ENCODE measurements at regions not wholly inside any gene's neighbourhood (a gene's known extent, or its start where the extent isn't known, plus 50 kb on each side); places are given as distances from the start of the nearest gene placed in this dataset.

- Histone ChIP-seq H3K9me3 (ENCODE audit: low read length) (no peaks in the 10 kb centered on the region), H3K27me3 (ENCODE audit: low read length) (no peaks in the 10 kb centered on the region), H3K9ac (ENCODE audit: low read length) (no peak overlapping the region), H3K4me2 (ENCODE audit: low read length) (no peak overlapping the region), H3K9me2 (replicated peaks; ENCODE audit: low read length) (no peaks in the 10 kb centered on the region), H3K4me3 (ENCODE audit: low read length) (no peak overlapping the region), H3K27ac (ENCODE audit: low read length) (no peak overlapping the region), H3F3A (ENCODE audit: low read length, unreplicated experiment) (no peaks in the 10 kb centered on the region), H4K20me1 (ENCODE audit: low read length) (no peaks in the 10 kb centered on the region), H3K79me2 (ENCODE audit: low read length) (no peaks in the 10 kb centered on the region), H2AFZ (ENCODE audit: low read length) (no peak overlapping the region), H3K36me3 (ENCODE audit: low read depth, low read length) (no peaks in the 10 kb centered on the region), H3K4me1 (ENCODE audit: insufficient read depth, low read length) (no peaks in the 10 kb centered on the region)
- TF ChIP-seq EZH2phosphoT487 (IDR thresholded peaks at IDR 0.05; ENCODE audit: borderline replicate concordance, low read length) = no peak
- no peak for TF ChIP-seq EZH2 (IDR thresholded peaks at IDR 0.05; ENCODE audit: low read length, unreplicated experiment)
- TF ChIP-seq, protein P1, sequence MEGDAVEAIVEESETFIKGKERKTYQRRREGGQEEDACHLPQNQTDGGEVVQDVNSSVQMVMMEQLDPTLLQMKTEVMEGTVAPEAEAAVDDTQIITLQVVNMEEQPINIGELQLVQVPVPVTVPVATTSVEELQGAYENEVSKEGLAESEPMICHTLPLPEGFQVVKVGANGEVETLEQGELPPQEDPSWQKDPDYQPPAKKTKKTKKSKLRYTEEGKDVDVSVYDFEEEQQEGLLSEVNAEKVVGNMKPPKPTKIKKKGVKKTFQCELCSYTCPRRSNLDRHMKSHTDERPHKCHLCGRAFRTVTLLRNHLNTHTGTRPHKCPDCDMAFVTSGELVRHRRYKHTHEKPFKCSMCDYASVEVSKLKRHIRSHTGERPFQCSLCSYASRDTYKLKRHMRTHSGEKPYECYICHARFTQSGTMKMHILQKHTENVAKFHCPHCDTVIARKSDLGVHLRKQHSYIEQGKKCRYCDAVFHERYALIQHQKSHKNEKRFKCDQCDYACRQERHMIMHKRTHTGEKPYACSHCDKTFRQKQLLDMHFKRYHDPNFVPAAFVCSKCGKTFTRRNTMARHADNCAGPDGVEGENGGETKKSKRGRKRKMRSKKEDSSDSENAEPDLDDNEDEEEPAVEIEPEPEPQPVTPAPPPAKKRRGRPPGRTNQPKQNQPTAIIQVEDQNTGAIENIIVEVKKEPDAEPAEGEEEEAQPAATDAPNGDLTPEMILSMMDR (conservative IDR thresholded peaks at IDR 0.05; ENCODE audit: low read depth, low read length) = no peak
- ChIA-PET CTCF (no interaction called here), POLR2A (ENCODE audit: unreplicated experiment) (no interaction called here)
- BruUV-seq (replicated peaks) = no TSS peak
- no peak for ATAC-seq
- no peak for DNase-seq
- intact Hi-C loops (cut with micrococcal nuclease) = no loop called here
Observed at GRCh38 chr7:81370822-81371221, 399.0 kb downstream of the HGF start.

GRCh38 chr7:81367326-81367931, 402.4 kb downstream of the HGF start:
- Histone ChIP-seq H3K4me3 (ENCODE audit: low read length) (no peak overlapping the region), H3K4me2 (ENCODE audit: low read length) (no peak overlapping the region), H3K4me1 (ENCODE audit: insufficient read depth, low read length) (no peaks in the 10 kb centered on the region), H3K27ac (ENCODE audit: low read length) (no peak overlapping the region), H4K20me1 (ENCODE audit: low read length) (no peaks in the 10 kb centered on the region), H3K27me3 (ENCODE audit: low read length) (no peaks in the 10 kb centered on the region), H3K9me3 (ENCODE audit: low read length) (no peaks in the 10 kb centered on the region), H3K79me2 (ENCODE audit: low read length) (no peaks in the 10 kb centered on the region), H3K9ac (ENCODE audit: low read length) (no peak overlapping the region), H3K36me3 (ENCODE audit: low read depth, low read length) (no peaks in the 10 kb centered on the region), H3K9me2 (replicated peaks; ENCODE audit: low read length) (no peaks in the 10 kb centered on the region), H3F3A (ENCODE audit: low read length, unreplicated experiment) (no peaks in the 10 kb centered on the region), H2AFZ (ENCODE audit: low read length) (no peak overlapping the region)
- TF ChIP-seq EZH2phosphoT487 (IDR thresholded peaks at IDR 0.05; ENCODE audit: borderline replicate concordance, low read length) (no peak), EZH2 (IDR thresholded peaks at IDR 0.05; ENCODE audit: low read length, unreplicated experiment) (no peak)
- TF ChIP-seq, protein P1 (conservative IDR thresholded peaks at IDR 0.05; ENCODE audit: low read depth, low read length) = no peak
- intact Hi-C loops (cut with micrococcal nuclease) = no loop called here
- ATAC-seq = no peak
- no peak for DNase-seq
- ChIA-PET POLR2A (ENCODE audit: unreplicated experiment) (no interaction called here), CTCF (no interaction called here)
- no TSS peak for BruUV-seq (replicated peaks)

- no peak overlapping the region for H3K4me2 ChIP-seq (ENCODE audit: low read length)
- no TSS peak for BruUV-seq (replicated peaks)
- no peaks in the 10 kb centered on the region for H3K79me2 ChIP-seq (ENCODE audit: low read length)
- CTCF ChIA-PET = no interaction called here
- H3K4me1 ChIP-seq (ENCODE audit: insufficient read depth, low read length) = no peaks in the 10 kb centered on the region
- intact Hi-C loops (cut with micrococcal nuclease) = no loop called here
- no peaks in the 10 kb centered on the region for H4K20me1 ChIP-seq (ENCODE audit: low read length)
- DNase-seq (no peak), ATAC-seq (no peak)
- H3F3A ChIP-seq (ENCODE audit: low read length, unreplicated experiment) = no peaks in the 10 kb centered on the region
- no peak overlapping the region for H3K27ac ChIP-seq (ENCODE audit: low read length)
- no peaks in the 10 kb centered on the region for H3K27me3 ChIP-seq (ENCODE audit: low read length)
- no peaks in the 10 kb centered on the region for H3K36me3 ChIP-seq (ENCODE audit: low read depth, low read length)
- H3K9me3 ChIP-seq (ENCODE audit: low read length) = no peaks in the 10 kb centered on the region
- POLR2A ChIA-PET (ENCODE audit: unreplicated experiment) = no interaction called here
- TF ChIP-seq, protein P1 (conservative IDR thresholded peaks at IDR 0.05; ENCODE audit: low read depth, low read length) = no peak
- TF ChIP-seq EZH2phosphoT487 (IDR thresholded peaks at IDR 0.05; ENCODE audit: borderline replicate concordance, low read length) (no peak), EZH2 (IDR thresholded peaks at IDR 0.05; ENCODE audit: low read length, unreplicated experiment) (no peak)
- no peaks in the 10 kb centered on the region for H3K9me2 ChIP-seq (replicated peaks; ENCODE audit: low read length)
- H3K9ac ChIP-seq (ENCODE audit: low read length) = no peak overlapping the region
- H3K4me3 ChIP-seq (ENCODE audit: low read length) = no peak overlapping the region
- no peak overlapping the region for H2AFZ ChIP-seq (ENCODE audit: low read length)
Observed at GRCh38 chr7:81366546-81366945, 403.3 kb downstream of the HGF start.
